ENCODE measurements at regions not wholly inside any gene's neighbourhood (a gene's known extent, or its start where the extent isn't known, plus 50 kb on each side); places are given as distances from the start of the nearest gene placed in this dataset.

DNA sequence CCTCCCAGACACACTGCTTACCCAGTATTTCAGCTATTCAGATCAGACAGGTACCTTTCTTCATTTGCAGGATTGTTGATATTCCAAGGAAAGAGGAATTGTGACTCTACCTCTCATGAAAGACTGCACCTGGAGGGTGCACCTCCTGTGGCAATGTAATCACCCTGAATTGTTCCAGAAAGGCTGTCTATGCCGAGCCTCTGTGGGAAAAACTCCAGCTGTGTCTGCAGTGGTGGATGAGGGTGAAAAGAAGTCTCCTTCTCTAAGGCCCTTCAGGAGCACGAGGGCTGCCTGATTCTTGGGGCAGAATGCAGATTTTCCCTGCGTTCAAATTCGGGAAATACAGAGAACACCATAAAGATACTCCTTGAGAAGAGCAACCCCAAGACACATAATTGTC is 108.2 kb upstream of the ADAMTS3 start:
- TF ChIP-seq, protein P1, sequence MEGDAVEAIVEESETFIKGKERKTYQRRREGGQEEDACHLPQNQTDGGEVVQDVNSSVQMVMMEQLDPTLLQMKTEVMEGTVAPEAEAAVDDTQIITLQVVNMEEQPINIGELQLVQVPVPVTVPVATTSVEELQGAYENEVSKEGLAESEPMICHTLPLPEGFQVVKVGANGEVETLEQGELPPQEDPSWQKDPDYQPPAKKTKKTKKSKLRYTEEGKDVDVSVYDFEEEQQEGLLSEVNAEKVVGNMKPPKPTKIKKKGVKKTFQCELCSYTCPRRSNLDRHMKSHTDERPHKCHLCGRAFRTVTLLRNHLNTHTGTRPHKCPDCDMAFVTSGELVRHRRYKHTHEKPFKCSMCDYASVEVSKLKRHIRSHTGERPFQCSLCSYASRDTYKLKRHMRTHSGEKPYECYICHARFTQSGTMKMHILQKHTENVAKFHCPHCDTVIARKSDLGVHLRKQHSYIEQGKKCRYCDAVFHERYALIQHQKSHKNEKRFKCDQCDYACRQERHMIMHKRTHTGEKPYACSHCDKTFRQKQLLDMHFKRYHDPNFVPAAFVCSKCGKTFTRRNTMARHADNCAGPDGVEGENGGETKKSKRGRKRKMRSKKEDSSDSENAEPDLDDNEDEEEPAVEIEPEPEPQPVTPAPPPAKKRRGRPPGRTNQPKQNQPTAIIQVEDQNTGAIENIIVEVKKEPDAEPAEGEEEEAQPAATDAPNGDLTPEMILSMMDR (IDR thresholded peaks at IDR 0.05) = no peak
- TF ChIP-seq EZH2 (IDR thresholded peaks at IDR 0.05; ENCODE audit: borderline replicate concordance, insufficient read depth, low read depth, low read length, poor library complexity, severe bottlenecking) = no peak
